NCI-H774 (cell line): ENCODE measurements at regions not wholly inside any gene's neighbourhood (a gene's known extent, or its start where the extent isn't known, plus 50 kb on each side); places are given as distances from the start of the nearest gene placed in this dataset.

ENCODE experiments used
- DNase-seq: peaks from one replicate; lab custom pipeline; 2025; lab: John Stamatoyannopoulos, UW

DNA sequence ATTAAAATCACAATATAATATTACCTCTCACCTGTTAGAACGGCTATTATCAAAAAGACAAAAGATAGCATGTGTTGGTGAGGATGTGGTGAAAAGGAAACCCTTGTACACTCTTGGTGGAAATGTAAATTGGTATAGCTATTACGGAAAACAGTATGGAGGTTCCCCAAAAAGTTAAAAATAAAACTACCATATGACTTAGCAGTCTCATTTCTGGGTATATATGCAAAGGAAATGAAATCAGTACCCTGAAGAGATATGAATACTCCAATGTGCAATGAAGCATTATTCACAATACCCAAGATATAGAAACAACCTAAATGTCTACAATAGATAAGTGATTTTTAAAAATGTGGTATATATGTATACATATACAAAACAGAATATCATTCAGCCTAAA, 199.9 kb downstream of the SNX18 start:
- DNase-seq: no peak

DNA sequence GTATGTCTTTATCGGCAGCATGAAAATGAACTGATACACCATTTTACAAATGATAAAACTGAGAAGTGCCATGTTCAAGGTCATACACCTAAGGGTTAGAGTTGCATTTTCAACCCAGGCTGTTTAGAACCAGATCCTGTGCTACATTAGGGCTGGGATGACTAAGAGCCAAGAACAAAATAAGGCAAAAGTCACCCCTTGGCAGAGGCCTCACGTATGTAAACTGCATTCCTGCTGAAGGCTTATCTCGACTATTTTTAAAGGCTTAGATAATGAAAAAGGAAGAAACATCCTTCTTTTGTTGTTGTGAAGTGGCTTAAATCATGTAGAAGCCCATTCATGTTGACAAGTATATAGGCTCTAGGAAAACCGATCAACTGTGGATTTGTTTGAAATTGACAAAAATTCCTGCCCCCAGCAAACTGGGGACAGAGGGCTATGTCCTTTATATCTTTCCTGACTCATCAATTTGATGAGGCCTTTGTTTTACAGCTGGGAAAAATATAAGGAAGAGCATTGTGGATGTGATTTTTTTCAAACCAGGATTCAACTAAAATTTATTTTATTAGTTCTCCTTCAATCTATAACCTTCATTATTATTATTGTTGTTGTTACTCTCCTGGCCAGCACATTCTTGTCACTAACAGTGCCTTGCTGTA, 196.5 kb downstream of the SNX18 start:
- no peak for DNase-seq

DNA sequence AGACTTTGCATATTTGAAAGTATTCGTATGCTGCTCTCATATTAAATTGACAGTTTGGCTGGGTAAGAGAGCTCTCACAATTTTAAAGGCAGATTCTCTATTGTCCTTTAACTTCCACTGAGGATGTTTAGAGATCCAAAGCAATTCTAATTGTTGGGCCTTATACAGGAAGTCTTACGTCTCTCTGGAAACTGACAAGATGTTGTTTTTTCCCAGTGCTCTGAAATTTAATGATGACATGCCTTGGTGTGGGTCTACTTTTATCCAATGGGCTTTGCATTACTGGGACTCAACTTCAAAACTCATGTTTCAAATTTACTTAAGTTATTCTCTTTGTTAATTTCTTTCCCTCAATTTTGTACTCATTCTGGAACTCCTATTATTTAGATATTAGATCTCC, 191.5 kb downstream of the SNX18 start:
- DNase-seq: no peak

DNA sequence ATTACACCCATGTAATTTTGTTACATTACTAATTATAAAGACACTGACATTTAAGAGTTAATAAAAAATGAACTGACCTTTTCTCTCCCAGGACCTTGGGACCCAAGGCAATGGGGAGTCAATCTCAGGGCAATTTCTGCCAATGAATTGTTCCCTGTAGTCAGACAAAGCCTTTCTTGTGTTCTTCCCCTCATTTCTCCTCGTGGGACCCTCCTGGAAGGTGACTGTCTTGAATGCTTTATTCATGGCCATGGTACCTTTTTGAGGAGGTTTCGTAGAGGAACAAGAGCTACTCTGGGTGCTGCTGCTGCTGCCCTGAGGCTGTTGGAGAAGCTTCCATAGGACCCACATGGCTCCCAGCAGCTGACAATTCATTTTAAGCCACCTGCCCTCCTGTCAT, 190.3 kb downstream of the SNX18 start:
- DNase-seq: no peak

DNA sequence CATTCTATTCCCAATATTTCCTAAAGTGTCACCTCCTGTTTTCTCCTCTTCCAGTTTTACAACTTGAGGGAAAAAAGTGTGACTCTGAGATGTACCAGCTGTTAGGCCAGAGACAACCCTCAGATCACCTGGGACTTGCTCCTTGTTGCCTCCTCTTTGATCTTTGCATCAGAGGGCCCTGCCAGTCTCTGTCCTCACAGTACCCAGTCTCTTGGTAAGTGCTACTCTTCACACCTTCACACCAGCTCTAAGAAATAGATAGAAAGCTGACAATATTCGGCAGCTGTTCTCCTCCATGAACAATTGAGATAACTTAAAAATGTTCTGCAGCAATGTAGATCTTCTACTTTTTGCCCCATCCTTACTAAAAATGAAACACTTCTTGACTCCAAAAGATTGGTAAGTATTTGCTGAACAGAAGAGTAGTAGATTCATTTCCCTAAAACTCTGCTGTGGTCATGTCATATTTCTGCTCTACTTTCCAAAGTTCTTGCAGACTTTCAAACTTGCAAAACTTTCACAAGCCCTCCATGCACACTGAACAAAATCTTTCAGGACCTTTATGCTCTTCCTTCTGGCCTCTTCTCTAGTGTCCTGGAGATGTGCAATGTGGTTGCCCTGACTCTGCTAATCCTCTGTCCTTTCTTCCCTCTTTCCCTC, 188.6 kb downstream of the SNX18 start:
- DNase-seq: no peak

DNA sequence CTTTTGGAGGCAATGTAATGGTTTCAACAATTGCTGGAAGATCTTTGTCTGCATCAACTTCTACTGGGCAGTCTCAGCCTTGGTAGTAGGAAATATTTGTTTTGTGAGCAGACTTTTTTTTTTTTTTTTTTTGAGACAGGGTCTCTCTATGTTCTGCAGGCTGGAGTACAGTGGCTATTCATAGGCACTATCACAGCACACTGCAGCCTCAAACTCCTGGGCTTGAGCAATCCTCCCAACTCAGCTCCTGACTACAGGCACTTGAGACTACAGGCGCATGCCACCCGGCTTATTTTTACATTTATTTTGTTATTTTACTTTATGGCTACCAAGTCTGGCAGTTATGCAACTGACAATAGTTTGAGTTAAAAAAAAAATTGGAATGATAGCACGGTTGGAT, 187.3 kb downstream of the SNX18 start:
- no peak for DNase-seq

DNA sequence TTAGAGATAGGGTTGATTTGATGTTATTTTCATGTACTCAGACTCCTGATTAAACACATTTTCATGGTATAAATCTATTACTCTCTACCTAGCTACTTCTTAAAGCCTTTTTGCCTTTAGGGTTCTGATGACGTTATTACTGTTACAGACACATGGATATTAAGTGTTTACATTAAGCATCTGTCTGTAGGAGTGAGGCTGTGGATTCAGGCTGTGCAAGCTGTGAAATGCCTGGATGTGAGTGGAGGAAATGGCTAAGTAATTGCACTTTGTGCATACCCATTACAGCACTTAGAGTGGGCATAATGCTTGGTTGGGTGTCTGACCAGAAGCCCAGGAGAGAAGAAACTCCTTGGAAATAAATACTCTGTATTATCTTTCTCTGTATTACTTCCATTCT, 186.8 kb downstream of the SNX18 start:
- DNase-seq: peak; percentile 10

DNA sequence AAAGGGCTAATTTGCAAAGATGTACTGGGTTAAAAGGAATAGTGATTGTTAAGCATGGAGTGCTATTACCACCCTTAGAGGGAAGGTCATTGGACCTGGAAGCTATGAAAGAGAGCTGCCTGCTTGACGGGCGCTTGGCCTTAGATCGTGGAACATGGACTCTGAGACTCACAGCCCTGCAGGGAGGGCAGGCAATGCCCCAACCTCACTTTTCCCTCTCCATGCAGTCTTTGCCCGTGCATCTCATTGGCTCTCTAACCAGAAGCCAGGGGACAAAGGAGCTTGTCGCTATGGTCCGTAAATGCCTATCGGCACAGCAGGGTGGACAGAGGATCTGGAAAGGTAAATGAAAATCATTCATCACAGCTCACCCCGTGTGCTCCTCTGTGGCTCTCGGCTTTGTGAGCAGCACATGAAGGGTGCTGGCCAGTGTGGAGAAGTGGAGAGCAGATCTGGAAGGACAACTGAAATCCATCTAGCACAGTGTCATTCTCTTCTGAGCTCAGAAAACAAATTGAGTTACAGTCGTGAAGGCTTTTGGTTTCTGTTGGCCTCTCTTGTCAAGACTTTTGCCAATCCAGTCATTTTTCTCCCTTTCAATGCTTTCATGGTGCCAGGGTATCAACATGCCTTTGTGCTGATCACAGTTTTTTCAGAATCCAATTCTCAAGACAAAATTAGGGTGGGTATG, 186.2 kb downstream of the SNX18 start:
- peak; percentile 66 for DNase-seq

DNA sequence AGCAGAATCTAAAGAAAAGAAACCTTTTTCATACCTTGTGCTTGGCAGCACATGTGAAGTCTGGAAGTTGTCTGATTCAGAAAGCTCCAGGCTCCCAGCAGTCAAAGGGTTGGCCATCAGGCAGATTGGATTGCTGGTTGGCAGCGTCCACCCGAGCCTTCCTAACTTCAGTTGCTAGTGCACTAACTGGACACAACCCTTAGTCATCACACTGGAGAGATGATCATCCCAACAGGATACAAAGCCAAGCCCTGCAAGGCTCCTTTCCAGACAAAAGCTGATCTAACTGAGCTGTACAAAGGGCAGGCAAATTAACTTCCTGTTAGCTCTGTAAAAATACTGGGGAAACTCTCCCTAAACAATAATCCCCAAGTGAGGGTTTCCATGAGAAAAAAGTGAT, 185.6 kb downstream of the SNX18 start:
- no peak for DNase-seq

DNA sequence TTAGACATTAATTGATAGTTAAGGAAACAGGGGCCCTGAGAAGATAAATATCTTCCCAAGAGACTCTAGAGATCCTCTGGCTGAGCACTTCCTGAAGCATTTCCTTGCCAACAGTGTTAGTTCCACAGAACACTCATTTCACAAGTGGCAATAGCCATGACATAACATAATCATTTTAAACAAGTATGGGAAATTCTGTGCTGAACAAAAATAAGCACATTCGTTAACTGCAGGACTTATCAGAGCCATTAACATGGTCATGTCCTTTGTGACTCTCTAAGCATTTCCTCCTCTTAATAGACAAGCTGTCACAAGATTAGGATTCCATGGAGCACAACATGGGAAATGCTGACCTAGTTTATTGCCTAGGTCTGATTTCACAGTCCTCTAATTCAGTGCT, 184.9 kb downstream of the SNX18 start:
- DNase-seq: no peak

DNA sequence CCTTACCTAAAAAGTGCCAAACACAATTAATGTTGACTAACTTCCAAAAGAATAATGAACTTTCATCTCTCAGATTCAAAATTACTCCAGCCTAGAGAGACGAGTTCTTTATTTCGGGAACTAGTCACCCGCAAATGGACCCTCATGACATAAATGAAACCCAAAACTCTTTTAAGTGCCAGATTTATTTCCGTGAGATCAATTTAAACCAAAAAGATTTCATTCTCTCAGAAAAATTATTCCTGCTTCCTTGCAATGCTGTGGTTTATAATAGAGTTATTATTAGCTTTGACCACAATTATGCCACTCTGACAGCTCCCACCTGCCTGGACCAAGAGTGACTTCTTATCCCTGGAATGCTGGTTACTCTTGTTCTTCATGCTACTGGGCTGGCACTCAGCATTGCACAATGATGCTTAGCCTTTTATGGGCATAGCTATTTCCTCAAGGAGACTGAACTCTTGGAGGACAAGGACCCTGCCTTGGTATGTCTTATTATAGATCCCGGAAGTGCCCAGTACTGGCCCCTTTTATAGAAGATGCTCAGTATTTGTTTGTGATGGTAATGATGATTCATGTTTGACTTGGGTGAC, 183.5 kb downstream of the SNX18 start:
- DNase-seq: no peak

DNA sequence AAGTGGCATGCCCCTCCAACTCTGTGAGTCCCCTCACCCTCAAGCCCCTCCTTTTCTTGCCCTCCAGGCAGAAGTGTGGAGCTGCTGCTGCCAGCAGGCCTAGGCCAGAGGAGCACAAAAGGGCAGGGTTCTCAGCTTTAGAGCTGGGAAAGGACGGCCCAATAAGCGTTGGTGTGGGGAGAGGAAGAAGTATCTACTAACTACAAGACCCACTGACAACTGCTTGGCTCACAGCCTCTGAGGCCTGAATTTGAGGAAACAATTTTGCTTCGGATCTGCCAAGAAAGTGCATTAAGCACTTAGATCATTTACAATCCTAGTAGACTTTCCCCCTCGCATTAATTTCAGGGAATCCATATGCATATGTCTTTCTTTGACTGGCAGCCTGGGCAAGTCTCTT, 179.4 kb downstream of the SNX18 start:
- DNase-seq: no peak

DNA sequence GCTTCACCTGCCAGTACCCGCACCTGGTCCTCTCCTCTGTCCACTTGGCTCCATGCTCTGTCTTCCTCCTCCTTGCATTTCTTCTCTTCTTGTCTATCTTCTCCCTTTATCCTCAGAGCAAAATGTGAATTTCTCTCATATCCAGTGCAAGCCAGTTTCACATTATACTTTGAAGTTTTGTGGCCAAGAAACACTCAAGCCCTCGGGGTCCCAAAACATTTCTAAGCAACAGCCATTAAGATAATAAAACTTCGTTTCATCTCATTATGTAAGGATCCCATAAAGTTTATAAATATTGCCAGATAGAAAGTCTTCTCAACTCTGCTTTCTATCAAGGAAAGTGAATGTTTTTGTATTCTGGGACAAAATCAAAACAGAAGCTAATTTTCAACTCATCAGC, 178.8 kb downstream of the SNX18 start:
- no peak for DNase-seq

DNA sequence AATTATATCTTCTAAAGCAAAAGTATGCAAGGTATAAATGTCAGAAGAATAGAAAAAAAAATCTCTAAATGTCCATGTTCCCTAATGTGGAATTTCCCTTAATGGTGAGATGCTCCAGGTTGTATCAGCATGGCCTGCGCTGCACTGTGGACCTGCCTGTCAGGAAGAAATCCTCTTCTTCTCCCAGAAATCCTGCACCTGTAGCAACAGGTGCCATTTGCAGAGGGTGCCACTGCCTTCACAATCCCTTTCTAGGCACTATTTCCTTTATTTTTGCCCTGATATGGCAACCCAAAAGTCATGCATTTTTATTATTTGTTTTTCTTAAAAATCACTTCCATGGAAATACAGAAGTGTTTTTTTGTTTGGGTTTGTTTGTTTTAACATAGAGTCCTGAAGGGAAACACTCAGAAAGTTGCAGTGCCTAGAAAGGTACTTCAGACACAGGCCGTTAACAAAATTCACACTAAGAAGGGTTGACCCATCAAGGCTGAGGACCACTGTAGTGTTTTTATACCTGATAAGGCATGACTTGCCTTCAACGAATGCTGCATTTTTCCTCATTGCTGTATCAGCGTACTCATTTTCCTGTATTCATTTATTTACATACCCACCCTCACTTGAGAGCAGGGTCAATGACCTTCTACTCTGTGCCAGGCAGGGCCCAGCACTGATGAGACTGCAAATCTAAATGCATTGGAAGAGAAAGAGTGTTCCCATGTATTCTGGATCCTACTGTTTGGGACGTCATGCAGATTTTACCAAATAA, 177.8 kb downstream of the SNX18 start:
- DNase-seq: no peak

DNA sequence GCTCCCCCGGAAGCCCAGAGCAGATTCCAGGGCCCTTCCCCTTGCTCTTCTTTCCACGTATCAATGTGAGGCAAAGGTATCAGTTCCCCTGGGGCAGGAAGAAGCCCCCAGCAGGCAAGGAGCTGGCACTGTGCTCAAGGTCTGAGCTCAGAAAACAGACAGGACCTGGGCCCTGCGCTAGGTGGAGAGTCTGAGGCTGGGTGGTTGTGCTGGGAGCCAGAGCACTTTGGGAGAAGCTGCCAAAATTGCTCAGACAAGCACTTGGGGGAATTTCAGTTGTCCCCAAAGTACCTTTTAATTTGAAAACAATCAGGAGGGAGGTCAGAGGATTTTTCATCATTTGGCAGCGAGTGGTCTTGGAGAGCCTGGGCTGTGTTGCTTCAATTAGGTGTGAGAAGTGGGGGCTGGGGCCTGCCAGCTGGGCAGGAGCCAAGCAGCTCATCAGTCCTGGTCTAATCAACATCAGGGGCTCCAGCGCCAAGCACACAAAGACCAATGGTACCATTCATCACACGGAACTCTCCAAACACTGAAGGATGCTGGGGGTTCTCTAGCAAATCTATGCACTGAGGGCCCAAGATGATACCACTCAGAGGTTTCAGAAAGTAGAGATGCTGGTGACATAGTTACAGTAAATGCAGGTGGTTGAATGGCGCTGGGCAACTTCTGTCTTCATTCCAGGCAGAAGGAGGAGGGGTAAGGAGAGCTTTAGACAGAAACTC, 176.5 kb downstream of the SNX18 start:
- DNase-seq: no peak

DNA sequence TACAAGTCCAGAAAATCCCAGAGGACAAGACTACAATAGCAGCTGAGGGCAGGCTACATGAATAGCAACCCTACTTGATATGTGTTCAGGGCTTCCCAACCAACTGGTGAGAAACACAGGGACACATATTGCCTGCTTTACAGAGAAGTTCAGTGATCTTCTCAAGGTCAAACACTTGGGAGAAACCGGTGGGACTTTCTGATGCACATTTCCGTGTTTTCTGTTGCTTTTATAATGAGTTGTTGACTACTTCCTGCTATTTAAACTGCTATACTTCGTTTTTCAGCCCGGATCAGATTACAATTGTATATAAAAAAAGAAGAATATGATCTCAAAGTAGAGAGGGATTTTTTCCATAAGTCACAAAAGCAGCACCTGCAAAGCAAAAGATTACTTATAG, 175.1 kb downstream of the SNX18 start:
- DNase-seq: no peak

DNA sequence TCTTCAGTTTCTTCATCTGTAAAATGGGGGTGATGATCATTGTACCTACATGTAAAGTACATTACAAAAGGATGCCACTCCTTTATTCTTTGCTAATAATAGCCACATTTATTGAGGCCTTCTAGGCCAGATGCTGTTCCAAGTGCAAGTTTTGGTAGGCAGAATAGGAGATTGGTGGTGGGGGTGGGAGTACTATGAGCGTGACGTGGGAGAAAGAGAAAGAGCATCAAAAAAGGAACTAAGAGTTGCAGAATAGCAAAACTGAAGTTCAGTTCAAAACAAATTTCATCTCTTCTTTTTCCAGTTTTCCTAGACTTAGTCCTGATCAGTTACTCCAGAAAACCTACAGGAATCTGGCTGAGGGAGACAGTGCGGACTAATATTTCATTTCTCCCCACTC, 174.1 kb downstream of the SNX18 start:
- DNase-seq: no peak

DNA sequence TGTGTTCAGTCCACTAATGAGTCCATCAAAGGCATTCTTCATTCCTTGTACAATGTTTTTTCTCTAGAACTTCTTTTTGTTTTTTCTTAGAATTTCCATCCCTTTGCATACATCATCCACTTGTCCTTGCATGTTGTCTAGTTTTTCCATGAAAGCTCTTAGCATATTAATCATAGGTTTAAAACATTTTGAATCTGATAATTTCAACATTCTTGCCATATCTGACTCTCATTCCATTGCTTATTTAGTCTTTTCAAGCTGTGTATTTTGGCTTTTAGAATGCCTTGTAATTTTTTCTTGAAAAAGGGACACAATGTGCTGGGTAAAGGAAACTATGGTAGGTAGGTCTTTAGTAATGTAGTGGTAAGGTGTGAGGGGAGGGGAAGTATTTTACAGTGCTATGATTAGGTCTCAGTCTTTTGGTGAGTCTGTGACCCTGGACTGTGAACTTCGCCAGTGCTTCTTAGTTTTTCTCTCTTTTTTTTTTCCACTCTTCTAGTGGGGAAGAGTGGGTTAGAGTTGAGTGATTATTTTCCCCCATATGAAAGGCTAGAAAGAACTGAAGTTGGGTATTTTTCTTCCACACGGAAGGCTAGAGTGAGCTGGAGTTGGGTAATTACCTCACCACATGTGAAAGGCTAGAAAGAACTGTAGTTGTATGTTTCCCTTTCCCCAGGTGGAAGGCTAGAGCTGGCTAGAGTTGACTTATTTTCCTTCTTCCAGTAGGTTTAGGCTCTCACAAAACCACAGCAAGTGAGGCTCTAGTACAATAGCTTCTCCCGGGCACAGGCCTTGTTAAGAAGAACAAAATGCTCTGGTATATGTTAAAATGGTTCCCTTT, 172.1 kb downstream of the SNX18 start:
- DNase-seq: no peak

DNA sequence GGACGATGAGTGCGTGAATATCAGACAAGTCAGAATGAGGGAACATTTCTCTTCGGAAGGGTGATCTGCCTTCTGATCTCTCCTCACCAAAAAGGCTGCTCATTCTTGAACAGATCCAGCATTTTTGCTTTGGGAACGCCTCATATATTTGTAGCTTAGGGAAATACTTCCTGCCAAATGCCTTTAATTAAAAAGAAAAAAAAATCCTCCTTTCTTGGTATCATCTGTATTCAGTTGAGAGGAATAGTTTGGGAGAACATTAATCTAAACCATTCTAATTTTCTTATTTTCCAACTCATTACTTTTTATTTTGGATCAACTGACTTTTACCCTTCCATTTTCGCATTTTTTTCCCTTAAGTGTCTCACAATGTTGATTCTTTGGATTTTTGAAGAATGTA, 163.4 kb downstream of the SNX18 start:
- no peak for DNase-seq

DNA sequence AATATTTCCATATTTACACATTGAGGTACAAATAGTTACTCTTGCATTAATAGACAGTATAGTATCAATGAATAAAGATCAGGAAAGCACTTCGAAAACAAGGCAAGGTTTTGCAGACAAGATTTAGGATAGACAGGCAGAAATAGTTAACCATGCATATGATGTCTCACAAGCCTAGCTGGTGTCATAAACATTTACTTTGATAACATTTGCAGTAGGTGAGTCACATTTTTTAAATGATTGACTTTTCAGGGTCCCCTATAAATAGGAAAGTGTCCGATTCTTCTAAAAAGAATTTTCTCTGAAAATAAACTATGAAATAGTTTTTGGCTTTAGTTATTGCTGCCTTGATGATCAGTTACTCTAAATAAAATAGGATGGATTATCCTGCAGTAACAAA, 162.1 kb downstream of the SNX18 start:
- no peak for DNase-seq

DNA sequence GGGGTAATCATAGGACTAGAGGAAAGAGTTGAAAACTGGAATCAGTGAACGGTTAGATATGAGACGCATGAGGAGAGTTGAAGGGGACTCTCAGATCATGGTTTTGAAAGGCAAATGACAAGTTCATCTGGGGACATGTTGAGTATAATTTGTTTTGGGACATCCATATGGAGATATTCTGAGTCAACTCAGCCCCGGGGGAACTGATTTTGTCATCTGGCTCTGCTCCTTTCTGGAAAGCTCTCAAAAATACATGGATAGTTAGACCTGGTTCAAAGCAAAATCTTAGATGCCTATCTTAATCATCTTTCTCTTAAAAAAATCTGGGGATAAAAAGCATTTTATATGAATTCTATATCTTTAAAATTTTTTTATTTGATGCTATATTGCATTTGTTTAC, 161.2 kb downstream of the SNX18 start:
- no peak for DNase-seq
